HL-60 (cell line): ENCODE measurements at regions not wholly inside any gene's neighbourhood (a gene's known extent, or its start where the extent isn't known, plus 50 kb on each side); places are given as distances from the start of the nearest gene placed in this dataset.
"Not testable (repeated sequence)": the region's sequence is repeated elsewhere in the genome, so short reads cannot be mapped to it uniquely, and the experiment has no call there.

Experiments used
- DNase-seq, 2 experiments: peaks; one replicate each; pipeline ENCODE4 v3.0.0-alpha.2; 2010 to 2020; ENCODE audit warnings: low read depth in 1 of 2, low spot score in 1 of 2
- H3K27ac ChIP-seq: fragments of 250-450 bp; sonication (Bioruptor Pico); replicated peaks from 2 replicates; pipeline ENCODE4 v1.5.1; 2020; ENCODE audit warnings: mild to moderate bottlenecking, moderate library complexity
- H3K27me3 ChIP-seq: fragments of 250-450 bp; sonication (Bioruptor Pico); 2 replicates; pipeline ENCODE4 v1.5.1; 2021; ENCODE audit warnings: mild to moderate bottlenecking, moderate library complexity; ENCODE audit not compliant: insufficient read depth, poor library complexity, severe bottlenecking
- H3K4me3 ChIP-seq: replicated peaks from 2 replicates; pipeline ENCODE4 v1.5.1; 2011; ENCODE audit warnings: mild to moderate bottlenecking, control low read depth, low read length; ENCODE audit not compliant: insufficient read depth
- CTCF ChIP-seq: IDR thresholded peaks from one replicate; pipeline ENCODE4 v1.5.1; 2011; ENCODE audit warnings: low read length, control low read depth, inconsistent platforms; ENCODE audit not compliant: insufficient read depth
- GABPA ChIP-seq: IDR thresholded peaks from 2 replicates; pipeline ENCODE4 v1.6.1; 2012; ENCODE audit warnings: low read depth
- POLR2AphosphoS5 ChIP-seq: IDR thresholded peaks from 2 replicates; pipeline ENCODE4 v1.6.1; 2012; ENCODE audit warnings: low read depth
- REST ChIP-seq: IDR thresholded peaks from 2 replicates; pipeline ENCODE4 v1.6.1; 2012; ENCODE audit warnings: low read depth; ENCODE audit not compliant: insufficient replicate concordance
- SPI1 ChIP-seq: IDR thresholded peaks from 2 replicates; pipeline ENCODE4 v1.6.1; 2012; ENCODE audit warnings: low read depth, mild to moderate bottlenecking, borderline replicate concordance

- no peak overlapping the region for H3K27ac ChIP-seq
- TF ChIP-seq CTCF = no peak
- no peak for TF ChIP-seq POLR2AphosphoS5
- TF ChIP-seq GABPA = no peak
- TF ChIP-seq REST = no peak
- no peak for TF ChIP-seq SPI1
- DNase-seq = no peak
Measured at GRCh38 chrX:65828599-65828998, 161.1 kb downstream of the MSN start.

DNA sequence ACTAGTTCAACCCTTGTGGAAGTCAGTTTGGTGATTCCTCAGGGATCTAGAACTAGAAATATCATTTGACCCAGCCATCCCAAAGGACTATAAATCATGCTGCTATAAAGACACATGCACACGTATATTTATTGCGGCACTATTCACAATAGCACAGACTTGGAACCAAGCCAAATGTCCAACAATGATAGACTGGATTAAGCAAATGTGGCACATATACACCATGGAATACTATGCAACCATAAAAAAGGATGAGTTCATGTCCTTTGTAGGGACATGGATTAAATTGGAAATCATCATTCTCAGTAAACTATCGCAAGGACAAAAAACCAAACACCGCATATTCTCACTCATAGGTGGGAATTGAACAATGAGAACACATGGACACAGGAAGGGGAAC is 157.8 kb downstream of the MSN start:
- not testable (repeated sequence) for H3K4me3 ChIP-seq, H3K27ac ChIP-seq, DNase-seq, H3K27me3 ChIP-seq

More at GRCh38 chrX:65828599-65828998, 161.1 kb downstream of the MSN start:
- Histone ChIP-seq H3K27me3 (no peaks in the 10 kb centered on the region), H3K4me3 (no peak overlapping the region)

- TF ChIP-seq SPI1 = peak; percentile 54; the same call in 1 of the 2 replicates
- TF ChIP-seq CTCF = no peak
- Histone ChIP-seq H3K4me3 (peak overlapping the region; percentile 38), H3K27ac (peak overlapping the region; percentile 17), H3K27me3 (no peaks in the 10 kb centered on the region)
- DNase-seq = peak in 1 of 2 experiments; percentile 15
Measured at GRCh38 chrX:65821721-65822496, 154.5 kb downstream of the MSN start.

DNA sequence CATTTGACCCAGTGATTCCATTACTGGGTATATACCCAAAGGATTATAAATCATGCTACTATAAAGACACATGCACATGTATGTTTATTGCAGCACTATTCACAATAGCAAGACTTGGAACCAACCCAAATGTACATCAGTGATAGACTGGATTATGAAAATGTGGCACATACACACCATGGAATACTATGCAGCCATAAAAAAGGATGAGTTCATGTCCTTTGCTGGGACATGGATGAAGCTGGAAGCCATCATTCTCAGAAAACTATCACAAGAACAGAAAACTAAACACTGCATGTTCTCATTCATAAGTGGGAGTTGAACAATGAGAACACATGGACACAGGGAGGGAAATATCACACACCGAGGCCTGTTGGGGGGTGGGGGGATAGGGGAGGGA is 152.5 kb downstream of the MSN start:
- not testable (repeated sequence) for DNase-seq, H3K4me3 ChIP-seq, H3K27me3 ChIP-seq, H3K27ac ChIP-seq

DNA sequence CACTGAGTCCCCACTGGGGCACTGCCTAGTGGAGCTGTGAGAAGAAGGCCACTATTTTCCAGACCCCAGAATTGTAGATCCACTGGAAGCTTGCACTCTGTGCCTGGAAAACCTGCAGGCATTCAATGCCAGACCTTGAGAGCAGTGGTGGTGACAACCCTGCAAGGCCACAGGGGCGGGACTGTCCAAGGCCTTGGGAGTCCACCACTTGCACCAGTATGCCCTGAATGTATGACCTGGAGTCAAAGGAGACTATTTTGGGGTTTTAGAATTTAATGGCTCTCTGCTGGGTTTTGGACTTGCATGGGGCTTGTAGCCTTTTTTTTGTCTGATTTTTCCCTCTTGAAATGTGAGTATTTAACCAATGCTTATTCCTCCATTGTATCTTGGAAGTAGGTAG is 145.8 kb downstream of the MSN start:
- Histone ChIP-seq H3K27me3 (no peaks in the 10 kb centered on the region), H3K4me3 (no peak overlapping the region), H3K27ac (no peak overlapping the region)
- DNase-seq = no peak
- no peak for TF ChIP-seq GABPA
- no peak for TF ChIP-seq CTCF
- no peak for TF ChIP-seq REST
- no peak for TF ChIP-seq POLR2AphosphoS5
- no peak for TF ChIP-seq SPI1
